Esophagus (tissue), 2 donors: ENCODE measurements at regions not wholly inside any gene's neighbourhood (a gene's known extent, or its start where the extent isn't known, plus 50 kb on each side); places are given as distances from the start of the nearest gene placed in this dataset.
"Not testable (repeated sequence)": the region's sequence is repeated elsewhere in the genome, so short reads cannot be mapped to it uniquely, and the experiment has no call there.

ENCODE experiments used
- H3K27ac ChIP-seq, 2 donors: one replicate each; pipeline ENCODE4 v1.5.1; 2013; ENCODE audit warnings: low read depth in 2 of 2, mild to moderate bottlenecking in 2 of 2, inconsistent platforms in 1 of 2, low read length in 1 of 2, moderate library complexity in 1 of 2
- H3K27me3 ChIP-seq, 2 donors: one replicate each; pipeline ENCODE4 v1.6.1; 2013; ENCODE audit warnings: low read length in 2 of 2, control low read depth in 1 of 2, mild to moderate bottlenecking in 1 of 2; ENCODE audit not compliant: insufficient read depth in 2 of 2, control insufficient read depth in 1 of 2
- H3K36me3 ChIP-seq, 2 donors: one replicate each; pipeline ENCODE4 v1.6.1; 2013; ENCODE audit warnings: low read length in 1 of 2; ENCODE audit not compliant: control insufficient read depth in 2 of 2, insufficient read depth in 2 of 2
- H3K4me1 ChIP-seq, 2 donors: one replicate each; pipeline ENCODE4 v1.6.1; 2013; ENCODE audit warnings: low read length in 1 of 2; ENCODE audit not compliant: control insufficient read depth in 2 of 2, insufficient read depth in 2 of 2
- H3K4me3 ChIP-seq, 2 donors: one replicate each; pipeline ENCODE4 v1.5.1; 2013; ENCODE audit warnings: low read length in 2 of 2, mild to moderate bottlenecking in 2 of 2, low read depth in 1 of 2, moderate library complexity in 1 of 2
- H3K9me3 ChIP-seq, 2 donors: one replicate each; pipeline ENCODE4 v1.6.1; 2013; ENCODE audit warnings: mild to moderate bottlenecking in 2 of 2, low read depth in 1 of 2, low read length in 1 of 2, moderate library complexity in 1 of 2; ENCODE audit not compliant: control insufficient read depth in 2 of 2, insufficient read depth in 1 of 2
- WGBS, 2 donors: extraction: QIAGEN DNeasy Blood & Tissue Kit; methylation state at CpG; one replicate each; pipeline ENCODE4 v1.1.7; 2013; 5-methylcytosine and 5-hydroxymethylcytosine counted together
- donor health status: healthy with polysubstance abuse.
- donor health status: Bipolar disorder and iron deficiency.

- Histone ChIP-seq H3K9me3 (no peaks in the 10 kb centered on the region), H3K27me3 (no peaks in the 10 kb centered on the region), H3K4me1 (no peaks in the 10 kb centered on the region), H3K36me3 (no peaks in the 10 kb centered on the region), H3K4me3 (no peak overlapping the region), H3K27ac (no peak overlapping the region)
Observed at GRCh38 chr2:67091681-67092080, 305.5 kb upstream of the ETAA1 start.

GRCh38 chr2:67095121-67095520, 302.0 kb upstream of the ETAA1 start:
- 70 to 76% methylated on average over 7 of the region's 7 CpGs for WGBS, 2 donors
- H3K27ac ChIP-seq, result no peak overlapping the region
- H3K4me3 ChIP-seq, result no peak overlapping the region
- H3K27me3 ChIP-seq, result no peaks in the 10 kb centered on the region
- H3K36me3 ChIP-seq, result no peaks in the 10 kb centered on the region
- no peaks in the 10 kb centered on the region for H3K9me3 ChIP-seq
- no peaks in the 10 kb centered on the region for H3K4me1 ChIP-seq

GRCh38 chr2:67096886-67097285, 300.2 kb upstream of the ETAA1 start:
- Histone ChIP-seq H3K4me3 (no peak overlapping the region), H3K9me3 (no peaks in the 10 kb centered on the region), H3K4me1 (no peaks in the 10 kb centered on the region), H3K36me3 (no peaks in the 10 kb centered on the region), H3K27me3 (no peaks in the 10 kb centered on the region), H3K27ac (no peak overlapping the region)

- Histone ChIP-seq H3K9me3 (no peaks in the 10 kb centered on the region), H3K27ac (no peak overlapping the region), H3K4me3 (no peak overlapping the region), H3K27me3 (no peaks in the 10 kb centered on the region), H3K4me1 (no peaks in the 10 kb centered on the region), H3K36me3 (no peaks in the 10 kb centered on the region)
Observed at GRCh38 chr2:67103157-67103556, 294.0 kb upstream of the ETAA1 start.

- H3K27me3 ChIP-seq, result no peaks in the 10 kb centered on the region
- H3K9me3 ChIP-seq, result no peaks in the 10 kb centered on the region
- no peak overlapping the region for H3K4me3 ChIP-seq
- H3K36me3 ChIP-seq, result no peaks in the 10 kb centered on the region
- WGBS, 2 donors, result 19 to 24% methylated on average over 2 of the region's 2 CpGs
- H3K4me1 ChIP-seq, result no peaks in the 10 kb centered on the region
- H3K27ac ChIP-seq, result no peak overlapping the region
Observed at GRCh38 chr2:67108231-67108630, 288.9 kb upstream of the ETAA1 start.

- H3K9me3 ChIP-seq, result no peaks in the 10 kb centered on the region
- no peaks in the 10 kb centered on the region for H3K4me1 ChIP-seq
- WGBS, 2 donors, result 91 to 95% methylated on average over 1 of the region's 1 CpG
- H3K27ac ChIP-seq, result no peak overlapping the region
- no peak overlapping the region for H3K4me3 ChIP-seq
- no peaks in the 10 kb centered on the region for H3K36me3 ChIP-seq
- no peaks in the 10 kb centered on the region for H3K27me3 ChIP-seq
Observed at GRCh38 chr2:67124531-67124930, 272.6 kb upstream of the ETAA1 start.

GRCh38 chr2:67130531-67131256, 266.4 kb upstream of the ETAA1 start:
- WGBS, 2 donors, result 42 to 48% methylated on average over 3 of the region's 3 CpGs
- H3K27me3 ChIP-seq, result no peaks in the 10 kb centered on the region
- no peaks in the 10 kb centered on the region for H3K4me1 ChIP-seq
- no peaks in the 10 kb centered on the region for H3K36me3 ChIP-seq
- H3K4me3 ChIP-seq, result no peak overlapping the region
- no peak overlapping the region for H3K27ac ChIP-seq
- no peaks in the 10 kb centered on the region for H3K9me3 ChIP-seq

GRCh38 chr2:67131257-67131609, 265.9 kb upstream of the ETAA1 start:
- H3K27ac ChIP-seq, result no peak overlapping the region
- no peak overlapping the region for H3K4me3 ChIP-seq
- WGBS, 2 donors, result 66 to 81% methylated on average over 3 of the region's 3 CpGs
- H3K9me3 ChIP-seq, result no peaks in the 10 kb centered on the region
- H3K27me3 ChIP-seq, result no peaks in the 10 kb centered on the region
- H3K4me1 ChIP-seq, result no peaks in the 10 kb centered on the region
- H3K36me3 ChIP-seq, result no peaks in the 10 kb centered on the region

GRCh38 chr2:67132441-67132940, 264.6 kb upstream of the ETAA1 start:
- not testable (repeated sequence) for H3K27ac ChIP-seq, H3K36me3 ChIP-seq, H3K4me3 ChIP-seq, H3K27me3 ChIP-seq, H3K4me1 ChIP-seq, H3K9me3 ChIP-seq
- WGBS, 2 donors, result 74 to 76% methylated on average over 2 of the region's 2 CpGs

GRCh38 chr2:67135208-67135607, 261.9 kb upstream of the ETAA1 start:
- H3K27me3 ChIP-seq, result no peaks in the 10 kb centered on the region
- no peaks in the 10 kb centered on the region for H3K36me3 ChIP-seq
- no peaks in the 10 kb centered on the region for H3K9me3 ChIP-seq
- H3K4me1 ChIP-seq, result no peaks in the 10 kb centered on the region
- no peak overlapping the region for H3K27ac ChIP-seq
- 48 to 59% methylated on average over 3 of the region's 3 CpGs for WGBS, 2 donors
- no peak overlapping the region for H3K4me3 ChIP-seq
